ENCODE measurements at regions not wholly inside any gene's neighbourhood (a gene's known extent, or its start where the extent isn't known, plus 50 kb on each side); places are given as distances from the start of the nearest gene placed in this dataset.

- Histone ChIP-seq H2BK120ac (ENCODE audit: low read depth, low read length) (no peak overlapping the region), H3K23ac (ENCODE audit: low read depth, low read length, poor library complexity) (no peak overlapping the region), H3K18ac (ENCODE audit: low read length) (no peak overlapping the region), H3K14ac (ENCODE audit: low read length) (no peak overlapping the region), H2BK12ac (ENCODE audit: low read length) (no peak overlapping the region), H3K36me3 (replicated peaks in 1 of 2; ENCODE audit: control insufficient read depth in 2 of 2, insufficient read depth in 2 of 2, low read length in 2 of 2) (no peaks in the 10 kb centered on the region), H3K9ac (ENCODE audit: low read depth, low read length, poor library complexity) (no peak overlapping the region), H3K27me3 (ENCODE audit: control insufficient read depth in 3 of 3, insufficient read depth in 3 of 3, low read depth in 1 of 3, low read length in 3 of 3) (no peaks in the 10 kb centered on the region), H2AK5ac (ENCODE audit: low read depth, low read length) (no peak overlapping the region), H2AFZ (ENCODE audit: low read length) (no peak overlapping the region), H2BK15ac (ENCODE audit: low read length) (no peak overlapping the region), H3K9me3 (replicated peaks in 1 of 2; ENCODE audit: control insufficient read depth in 2 of 2, insufficient read depth in 1 of 2, low read depth in 1 of 2, low read length in 2 of 2) (peaks cover 0 to 4% of the 10 kb centered on the region in 2 donors), H4K8ac (ENCODE audit: low read depth, low read length) (no peak overlapping the region), H3K79me1 (ENCODE audit: low read depth, low read length) (no peaks in the 10 kb centered on the region), H3K27ac (replicated peaks; ENCODE audit: low read length) (no peak overlapping the region), H3K4me2 (ENCODE audit: insufficient read depth, low read length, poor library complexity, severe bottlenecking) (no peak overlapping the region), H4K91ac (ENCODE audit: low read depth, low read length, poor library complexity) (no peak overlapping the region), H3K4me3 (ENCODE audit: low read length in 2 of 2) (no peak overlapping the region), H3K4me1 (ENCODE audit: control insufficient read depth in 2 of 2, insufficient read depth in 1 of 2, low read depth in 1 of 2, low read length in 2 of 2) (no peaks in the 10 kb centered on the region), H3K4ac (ENCODE audit: low read length) (no peak overlapping the region), H2BK5ac (ENCODE audit: low read length) (no peak overlapping the region)
- no peak for DNase-seq (ENCODE audit: low spot score)
- no CpG with 5 or more reads among the region's 8 CpGs for WGBS, 2 donors (ENCODE audit: extremely low coverage in 2 of 2, insufficient read length in 2 of 2, insufficient replicate concordance in 1 of 2)
Observed at GRCh38 chr10:2111965-2112364, 374.6 kb upstream of the ADARB2 start.

DNA sequence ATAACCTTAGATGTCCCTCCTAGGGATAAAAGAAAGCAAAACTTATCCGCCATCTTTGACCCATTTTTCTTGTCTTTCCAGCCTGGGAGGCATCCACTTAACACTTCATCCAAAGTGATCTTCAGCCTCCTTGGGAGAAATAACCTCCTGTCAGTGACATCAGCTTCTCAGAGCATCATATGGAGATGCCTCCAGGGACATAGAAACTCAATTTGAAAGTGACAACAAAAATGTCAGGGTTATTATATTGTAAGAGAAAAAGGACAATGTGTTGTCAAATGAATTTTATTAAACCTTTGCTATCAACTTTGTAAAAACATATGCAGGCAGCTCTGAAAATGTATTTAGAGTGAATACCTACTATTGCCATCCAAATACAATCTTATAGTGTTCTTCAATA lies 371.2 kb upstream of the ADARB2 start:
- DNase-seq (ENCODE audit: low spot score), result no peak
- H3K18ac ChIP-seq (ENCODE audit: low read length), result no peak overlapping the region
- no peak overlapping the region for H4K8ac ChIP-seq (ENCODE audit: low read depth, low read length)
- no peaks in the 10 kb centered on the region for H3K79me1 ChIP-seq (ENCODE audit: low read depth, low read length)
- H2AFZ ChIP-seq (ENCODE audit: low read length), result no peak overlapping the region
- no peak overlapping the region for H3K27ac ChIP-seq (replicated peaks; ENCODE audit: low read length)
- no peak overlapping the region for H3K9ac ChIP-seq (ENCODE audit: low read depth, low read length, poor library complexity)
- H2BK15ac ChIP-seq (ENCODE audit: low read length), result no peak overlapping the region
- no peak overlapping the region for H3K14ac ChIP-seq (ENCODE audit: low read length)
- WGBS, 2 donors (ENCODE audit: extremely low coverage in 2 of 2, insufficient read length in 2 of 2, insufficient replicate concordance in 1 of 2), result no CpG with 5 or more reads among the region's 1 CpG
- peaks cover 0 to 4% of the 10 kb centered on the region in 2 donors for H3K9me3 ChIP-seq (replicated peaks in 1 of 2; ENCODE audit: control insufficient read depth in 2 of 2, insufficient read depth in 1 of 2, low read depth in 1 of 2, low read length in 2 of 2)
- H2AK5ac ChIP-seq (ENCODE audit: low read depth, low read length), result no peak overlapping the region
- H3K23ac ChIP-seq (ENCODE audit: low read depth, low read length, poor library complexity), result no peak overlapping the region
- no peak overlapping the region for H2BK5ac ChIP-seq (ENCODE audit: low read length)
- no peak overlapping the region for H3K4ac ChIP-seq (ENCODE audit: low read length)
- no peak overlapping the region for H4K91ac ChIP-seq (ENCODE audit: low read depth, low read length, poor library complexity)
- H3K36me3 ChIP-seq (replicated peaks in 1 of 2; ENCODE audit: control insufficient read depth in 2 of 2, insufficient read depth in 2 of 2, low read length in 2 of 2), result no peaks in the 10 kb centered on the region
- no peak overlapping the region for H3K4me2 ChIP-seq (ENCODE audit: insufficient read depth, low read length, poor library complexity, severe bottlenecking)
- no peak overlapping the region for H2BK12ac ChIP-seq (ENCODE audit: low read length)
- H3K27me3 ChIP-seq (ENCODE audit: control insufficient read depth in 3 of 3, insufficient read depth in 3 of 3, low read depth in 1 of 3, low read length in 3 of 3), result no peaks in the 10 kb centered on the region
- H3K4me1 ChIP-seq (ENCODE audit: control insufficient read depth in 2 of 2, insufficient read depth in 1 of 2, low read depth in 1 of 2, low read length in 2 of 2), result no peaks in the 10 kb centered on the region
- H3K4me3 ChIP-seq (ENCODE audit: low read length in 2 of 2), result no peak overlapping the region
- no peak overlapping the region for H2BK120ac ChIP-seq (ENCODE audit: low read depth, low read length)

DNA sequence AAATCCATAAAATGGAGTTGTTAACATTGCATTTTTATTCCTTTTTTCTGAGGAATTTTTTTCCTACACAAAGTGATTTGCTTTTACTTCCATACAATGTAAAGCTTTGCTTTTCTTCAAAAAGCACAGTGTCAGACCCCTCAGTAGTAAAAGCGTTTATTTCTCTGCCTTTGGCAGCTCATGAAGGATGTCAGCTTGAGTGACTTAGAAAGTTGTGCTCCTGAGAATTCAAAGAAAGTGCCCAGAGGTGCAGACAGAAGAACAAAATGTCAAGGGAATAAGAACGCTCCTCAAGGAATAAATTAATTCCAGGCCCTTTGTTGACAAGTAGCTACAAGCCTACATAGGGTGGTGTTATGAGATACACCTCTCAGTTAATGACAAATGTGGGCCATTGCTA lies 369.3 kb upstream of the ADARB2 start:
- Histone ChIP-seq H3K4me2 (ENCODE audit: insufficient read depth, low read length, poor library complexity, severe bottlenecking) (no peak overlapping the region), H2BK120ac (ENCODE audit: low read depth, low read length) (no peak overlapping the region), H3K4ac (ENCODE audit: low read length) (no peak overlapping the region), H3K23ac (ENCODE audit: low read depth, low read length, poor library complexity) (no peak overlapping the region), H3K27me3 (ENCODE audit: control insufficient read depth in 3 of 3, insufficient read depth in 3 of 3, low read depth in 1 of 3, low read length in 3 of 3) (no peaks in the 10 kb centered on the region), H3K18ac (ENCODE audit: low read length) (no peak overlapping the region), H2BK5ac (ENCODE audit: low read length) (no peak overlapping the region), H4K8ac (ENCODE audit: low read depth, low read length) (no peak overlapping the region), H3K79me1 (ENCODE audit: low read depth, low read length) (no peaks in the 10 kb centered on the region), H2AK5ac (ENCODE audit: low read depth, low read length) (no peak overlapping the region), H3K4me1 (ENCODE audit: control insufficient read depth in 2 of 2, insufficient read depth in 1 of 2, low read depth in 1 of 2, low read length in 2 of 2) (no peaks in the 10 kb centered on the region), H3K27ac (replicated peaks; ENCODE audit: low read length) (no peak overlapping the region), H3K9ac (ENCODE audit: low read depth, low read length, poor library complexity) (no peak overlapping the region), H4K91ac (ENCODE audit: low read depth, low read length, poor library complexity) (no peak overlapping the region), H3K9me3 (replicated peaks in 1 of 2; ENCODE audit: control insufficient read depth in 2 of 2, insufficient read depth in 1 of 2, low read depth in 1 of 2, low read length in 2 of 2) (peaks cover 0 to 2% of the 10 kb centered on the region in 2 donors), H3K4me3 (ENCODE audit: low read length in 2 of 2) (no peak overlapping the region), H3K36me3 (replicated peaks in 1 of 2; ENCODE audit: control insufficient read depth in 2 of 2, insufficient read depth in 2 of 2, low read length in 2 of 2) (no peaks in the 10 kb centered on the region), H2AFZ (ENCODE audit: low read length) (no peak overlapping the region), H2BK12ac (ENCODE audit: low read length) (no peak overlapping the region), H3K14ac (ENCODE audit: low read length) (no peak overlapping the region), H2BK15ac (ENCODE audit: low read length) (no peak overlapping the region)
- DNase-seq (ENCODE audit: low spot score), result no peak
- WGBS, 2 donors (ENCODE audit: extremely low coverage in 2 of 2, insufficient read length in 2 of 2, insufficient replicate concordance in 1 of 2), result no CpG with 5 or more reads among the region's 2 CpGs

- Histone ChIP-seq H3K4me1 (ENCODE audit: control insufficient read depth in 2 of 2, insufficient read depth in 1 of 2, low read depth in 1 of 2, low read length in 2 of 2) (no peaks in the 10 kb centered on the region), H2BK12ac (ENCODE audit: low read length) (no peak overlapping the region), H3K27ac (replicated peaks; ENCODE audit: low read length) (no peak overlapping the region), H3K4me3 (ENCODE audit: low read length in 2 of 2) (no peak overlapping the region), H3K36me3 (replicated peaks in 1 of 2; ENCODE audit: control insufficient read depth in 2 of 2, insufficient read depth in 2 of 2, low read length in 2 of 2) (no peaks in the 10 kb centered on the region), H2BK5ac (ENCODE audit: low read length) (no peak overlapping the region), H3K27me3 (ENCODE audit: control insufficient read depth in 3 of 3, insufficient read depth in 3 of 3, low read depth in 1 of 3, low read length in 3 of 3) (no peaks in the 10 kb centered on the region), H2AFZ (ENCODE audit: low read length) (no peak overlapping the region), H3K4ac (ENCODE audit: low read length) (no peak overlapping the region), H2BK120ac (ENCODE audit: low read depth, low read length) (no peak overlapping the region), H2AK5ac (ENCODE audit: low read depth, low read length) (no peak overlapping the region), H2BK15ac (ENCODE audit: low read length) (no peak overlapping the region), H4K8ac (ENCODE audit: low read depth, low read length) (no peak overlapping the region), H3K79me1 (ENCODE audit: low read depth, low read length) (no peaks in the 10 kb centered on the region), H4K91ac (ENCODE audit: low read depth, low read length, poor library complexity) (no peak overlapping the region), H3K14ac (ENCODE audit: low read length) (no peak overlapping the region), H3K9ac (ENCODE audit: low read depth, low read length, poor library complexity) (no peak overlapping the region), H3K18ac (ENCODE audit: low read length) (no peak overlapping the region), H3K9me3 (replicated peaks in 1 of 2; ENCODE audit: control insufficient read depth in 2 of 2, insufficient read depth in 1 of 2, low read depth in 1 of 2, low read length in 2 of 2) (peaks cover 0 to 2% of the 10 kb centered on the region in 2 donors), H3K23ac (ENCODE audit: low read depth, low read length, poor library complexity) (no peak overlapping the region), H3K4me2 (ENCODE audit: insufficient read depth, low read length, poor library complexity, severe bottlenecking) (no peak overlapping the region)
- no CpG with 5 or more reads among the region's 16 CpGs for WGBS, 2 donors (ENCODE audit: extremely low coverage in 2 of 2, insufficient read length in 2 of 2, insufficient replicate concordance in 1 of 2)
- DNase-seq (ENCODE audit: low spot score), result no peak
Observed at GRCh38 chr10:2099321-2099720, 362.0 kb upstream of the ADARB2 start.
